ENCODE measurements at regions not wholly inside any gene's neighbourhood (a gene's known extent, or its start where the extent isn't known, plus 50 kb on each side); places are given as distances from the start of the nearest gene placed in this dataset.

GRCh38 chr9:89753472-89754055 is 148.8 kb downstream of the GADD45G start:
- TF ChIP-seq, protein P1, sequence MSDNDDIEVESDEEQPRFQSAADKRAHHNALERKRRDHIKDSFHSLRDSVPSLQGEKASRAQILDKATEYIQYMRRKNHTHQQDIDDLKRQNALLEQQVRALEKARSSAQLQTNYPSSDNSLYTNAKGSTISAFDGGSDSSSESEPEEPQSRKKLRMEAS (IDR thresholded peaks at IDR 0.05): no peak
- no peak overlapping the region for H3K4me2 ChIP-seq (ENCODE audit: low read length)
- H3K4me1 ChIP-seq (ENCODE audit: control insufficient read depth in 1 of 2, insufficient read depth in 2 of 2, low read length in 2 of 2): no peaks in the 10 kb centered on the region
- ATAC-seq (no peak), DNase-seq (ENCODE audit: low read depth, low spot score) (no peak)
- intact Hi-C loops (cut with micrococcal nuclease): no loop called here
- no peaks in the 10 kb centered on the region for H4K20me1 ChIP-seq (ENCODE audit: insufficient read depth)
- no peaks in the 10 kb centered on the region for H3K79me2 ChIP-seq (ENCODE audit: insufficient read depth, low read length)
- no peak overlapping the region for H3K4me3 ChIP-seq (replicated peaks in 1 of 2; ENCODE audit: low read depth in 1 of 2, low read length in 2 of 2)
- no peaks in the 10 kb centered on the region for H3K36me3 ChIP-seq (ENCODE audit: control insufficient read depth in 1 of 2, insufficient read depth in 2 of 2, low read length in 2 of 2)
- H3K9me2 ChIP-seq (ENCODE audit: insufficient read depth): no peaks in the 10 kb centered on the region
- POLR2A ChIA-PET: no interaction called here
- no peaks in the 10 kb centered on the region for H3K9me3 ChIP-seq (ENCODE audit: control insufficient read depth in 1 of 2, insufficient read depth in 1 of 2, low read depth in 1 of 2, low read length in 2 of 2)
- CTCF ChIA-PET: no interaction called here
- RAD21 ChIA-PET (ENCODE audit: low non-redundant PET in 1 of 2, low total read pairs in 2 of 2, uncharacterized antibody in 2 of 2, unreplicated experiment in 2 of 2): no interaction called here
- no peak overlapping the region for H3K27ac ChIP-seq (ENCODE audit: low read depth, low read length)
- no peak overlapping the region for H2AFZ ChIP-seq (ENCODE audit: low read depth, low read length, poor library complexity, severe bottlenecking)
- H3K9ac ChIP-seq (ENCODE audit: low read length): no peak overlapping the region
- no TSS peak for BruUV-seq (replicated peaks)
- H3K27me3 ChIP-seq (ENCODE audit: insufficient read depth, low read length): no peaks in the 10 kb centered on the region; the same call in 1 of the 2 replicates

GRCh38 chr9:89754193-89754592 is 149.4 kb downstream of the GADD45G start:
- no peaks in the 10 kb centered on the region for H3K36me3 ChIP-seq (ENCODE audit: control insufficient read depth in 1 of 2, insufficient read depth in 2 of 2, low read length in 2 of 2)
- no peaks in the 10 kb centered on the region for H3K9me3 ChIP-seq (ENCODE audit: control insufficient read depth in 1 of 2, insufficient read depth in 1 of 2, low read depth in 1 of 2, low read length in 2 of 2)
- ChIA-PET CTCF (no interaction called here), POLR2A (no interaction called here), RAD21 (ENCODE audit: low non-redundant PET in 1 of 2, low total read pairs in 2 of 2, uncharacterized antibody in 2 of 2, unreplicated experiment in 2 of 2) (no interaction called here)
- no peak for ATAC-seq
- intact Hi-C loops (cut with micrococcal nuclease): no loop called here
- BruUV-seq (replicated peaks): no TSS peak
- no peak overlapping the region for H3K9ac ChIP-seq (ENCODE audit: low read length)
- H3K79me2 ChIP-seq (ENCODE audit: insufficient read depth, low read length): no peaks in the 10 kb centered on the region
- no peak overlapping the region for H3K4me3 ChIP-seq (replicated peaks in 1 of 2; ENCODE audit: low read depth in 1 of 2, low read length in 2 of 2)
- no peaks in the 10 kb centered on the region; the same call in 1 of the 2 replicates for H3K27me3 ChIP-seq (ENCODE audit: insufficient read depth, low read length)
- no peaks in the 10 kb centered on the region for H3K4me1 ChIP-seq (ENCODE audit: control insufficient read depth in 1 of 2, insufficient read depth in 2 of 2, low read length in 2 of 2)
- H3K4me2 ChIP-seq (ENCODE audit: low read length): no peak overlapping the region
- H3K9me2 ChIP-seq (ENCODE audit: insufficient read depth): no peaks in the 10 kb centered on the region
- no peak overlapping the region for H3K27ac ChIP-seq (ENCODE audit: low read depth, low read length)
- TF ChIP-seq, protein P2, sequence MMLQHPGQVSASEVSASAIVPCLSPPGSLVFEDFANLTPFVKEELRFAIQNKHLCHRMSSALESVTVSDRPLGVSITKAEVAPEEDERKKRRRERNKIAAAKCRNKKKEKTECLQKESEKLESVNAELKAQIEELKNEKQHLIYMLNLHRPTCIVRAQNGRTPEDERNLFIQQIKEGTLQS (IDR thresholded peaks at IDR 0.05): no peak
- TF ChIP-seq EZH2phosphoT487 (IDR thresholded peaks at IDR 0.05; ENCODE audit: borderline replicate concordance) (no peak), TCF7L2 (IDR thresholded peaks at IDR 0.05; ENCODE audit: borderline replicate concordance, extremely low read depth, insufficient read depth, insufficient read length) (no peak), RAD21 (IDR thresholded peaks at IDR 0.05; ENCODE audit: low read depth) (no peak), JUND (IDR thresholded peaks at IDR 0.05) (no peak), ELF1 (IDR thresholded peaks at IDR 0.05; ENCODE audit: borderline replicate concordance, low read depth) (no peak), EGR1 (IDR thresholded peaks at IDR 0.05; ENCODE audit: low read depth) (no peak), SRF (IDR thresholded peaks at IDR 0.05; ENCODE audit: low read depth) (no peak), POLR2AphosphoS5 (IDR thresholded peaks at IDR 0.05; ENCODE audit: low read depth, low read length) (no peak)
- TF ChIP-seq, protein P3, sequence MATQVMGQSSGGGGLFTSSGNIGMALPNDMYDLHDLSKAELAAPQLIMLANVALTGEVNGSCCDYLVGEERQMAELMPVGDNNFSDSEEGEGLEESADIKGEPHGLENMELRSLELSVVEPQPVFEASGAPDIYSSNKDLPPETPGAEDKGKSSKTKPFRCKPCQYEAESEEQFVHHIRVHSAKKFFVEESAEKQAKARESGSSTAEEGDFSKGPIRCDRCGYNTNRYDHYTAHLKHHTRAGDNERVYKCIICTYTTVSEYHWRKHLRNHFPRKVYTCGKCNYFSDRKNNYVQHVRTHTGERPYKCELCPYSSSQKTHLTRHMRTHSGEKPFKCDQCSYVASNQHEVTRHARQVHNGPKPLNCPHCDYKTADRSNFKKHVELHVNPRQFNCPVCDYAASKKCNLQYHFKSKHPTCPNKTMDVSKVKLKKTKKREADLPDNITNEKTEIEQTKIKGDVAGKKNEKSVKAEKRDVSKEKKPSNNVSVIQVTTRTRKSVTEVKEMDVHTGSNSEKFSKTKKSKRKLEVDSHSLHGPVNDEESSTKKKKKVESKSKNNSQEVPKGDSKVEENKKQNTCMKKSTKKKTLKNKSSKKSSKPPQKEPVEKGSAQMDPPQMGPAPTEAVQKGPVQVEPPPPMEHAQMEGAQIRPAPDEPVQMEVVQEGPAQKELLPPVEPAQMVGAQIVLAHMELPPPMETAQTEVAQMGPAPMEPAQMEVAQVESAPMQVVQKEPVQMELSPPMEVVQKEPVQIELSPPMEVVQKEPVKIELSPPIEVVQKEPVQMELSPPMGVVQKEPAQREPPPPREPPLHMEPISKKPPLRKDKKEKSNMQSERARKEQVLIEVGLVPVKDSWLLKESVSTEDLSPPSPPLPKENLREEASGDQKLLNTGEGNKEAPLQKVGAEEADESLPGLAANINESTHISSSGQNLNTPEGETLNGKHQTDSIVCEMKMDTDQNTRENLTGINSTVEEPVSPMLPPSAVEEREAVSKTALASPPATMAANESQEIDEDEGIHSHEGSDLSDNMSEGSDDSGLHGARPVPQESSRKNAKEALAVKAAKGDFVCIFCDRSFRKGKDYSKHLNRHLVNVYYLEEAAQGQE (IDR thresholded peaks at IDR 0.05; ENCODE audit: low read depth): no peak
- no peak overlapping the region for H2AFZ ChIP-seq (ENCODE audit: low read depth, low read length, poor library complexity, severe bottlenecking)
- DNase-seq (ENCODE audit: low read depth, low spot score): no peak
- H4K20me1 ChIP-seq (ENCODE audit: insufficient read depth): no peaks in the 10 kb centered on the region
